NT2/D1 (cell line): ENCODE measurements at regions not wholly inside any gene's neighbourhood (a gene's known extent, or its start where the extent isn't known, plus 50 kb on each side); places are given as distances from the start of the nearest gene placed in this dataset.

Source experiments
- SUZ12 ChIP-seq: IDR thresholded peaks from 2 replicates; pipeline ENCODE4 v1.6.1; 2011; ENCODE audit not compliant: insufficient read length, insufficient read depth; ENCODE audit errors: extremely low read depth
- YY1 ChIP-seq: IDR thresholded peaks from 2 replicates; pipeline ENCODE4 v1.6.1; 2011; ENCODE audit not compliant: insufficient read length, insufficient read depth
- ZNF274 ChIP-seq: IDR thresholded peaks from 2 replicates; pipeline ENCODE4 v1.6.1; 2011; ENCODE audit warnings: mild to moderate bottlenecking, low read depth, low read length

DNA sequence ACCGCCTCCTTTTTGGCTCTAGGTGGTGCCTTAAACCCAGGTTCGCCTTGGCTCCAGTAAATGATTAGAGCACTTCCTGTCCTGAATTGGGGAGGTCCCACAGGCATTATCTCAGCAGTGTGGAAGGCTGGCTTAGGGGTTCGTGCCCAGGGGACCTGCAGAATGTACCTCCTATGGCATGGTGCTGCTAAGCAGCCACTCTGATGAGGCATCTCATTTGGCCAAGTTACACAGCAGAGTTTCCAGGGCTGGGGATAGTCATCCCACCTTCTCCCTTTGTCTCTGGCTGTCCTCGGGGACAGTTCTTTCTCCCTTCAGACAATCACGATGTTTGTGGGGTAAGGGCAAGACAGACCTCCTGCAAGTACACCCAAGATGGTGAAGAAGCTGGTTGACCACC lies 371.2 kb downstream of the VPS13C start:
- TF ChIP-seq YY1 (no peak), SUZ12 (no peak), ZNF274 (no peak)
